Fibroblast of skin of left biceps (primary cell): ENCODE measurements at regions not wholly inside any gene's neighbourhood (a gene's known extent, or its start where the extent isn't known, plus 50 kb on each side); places are given as distances from the start of the nearest gene placed in this dataset.
"Not testable (repeated sequence)": the region's sequence is repeated elsewhere in the genome, so short reads cannot be mapped to it uniquely, and the experiment has no call there.

Experiments
- DNase-seq, 2 experiments: peaks; one replicate each; pipeline ENCODE4 v3.0.0-alpha.2; 2013; ENCODE audit warnings: low read depth in 2 of 2

GRCh38 chr20:28562510-28562898, 2695.0 kb upstream of the DEFB115 start:
- peak in 1 of 2 experiments; percentile 21 for DNase-seq

GRCh38 chr20:28562899-28563521, 2694.5 kb upstream of the DEFB115 start:
- DNase-seq, result peak; percentile 42 to 48

GRCh38 chr20:28564024-28564423, 2693.4 kb upstream of the DEFB115 start:
- DNase-seq, result not testable (repeated sequence)

GRCh38 chr20:28564688-28565463, 2692.6 kb upstream of the DEFB115 start:
- DNase-seq, result not testable (repeated sequence)

- DNase-seq, result not testable (repeated sequence)
Observed at GRCh38 chr20:28575991-28576390, 2681.5 kb upstream of the DEFB115 start.

- not testable (repeated sequence) for DNase-seq
Observed at GRCh38 chr20:28591680-28592079, 2665.8 kb upstream of the DEFB115 start.

GRCh38 chr20:28593383-28593782, 2664.1 kb upstream of the DEFB115 start:
- DNase-seq, result not testable (repeated sequence)

- DNase-seq, result not testable (repeated sequence)
Observed at GRCh38 chr20:28594476-28594875, 2663.0 kb upstream of the DEFB115 start.

GRCh38 chr20:28602006-28602402, 2655.5 kb upstream of the DEFB115 start:
- DNase-seq, result not testable (repeated sequence)

GRCh38 chr20:28602403-28603217, 2654.9 kb upstream of the DEFB115 start:
- peak; percentile 71 to 74 for DNase-seq

GRCh38 chr20:28603218-28603577, 2654.3 kb upstream of the DEFB115 start:
- DNase-seq, result not testable (repeated sequence)

GRCh38 chr20:28616354-28616753, 2641.1 kb upstream of the DEFB115 start:
- no peak for DNase-seq

GRCh38 chr20:28619956-28620651, 2637.4 kb upstream of the DEFB115 start:
- DNase-seq, result not testable (repeated sequence)

GRCh38 chr20:28625112-28625511, 2632.4 kb upstream of the DEFB115 start:
- DNase-seq, result not testable (repeated sequence)

- DNase-seq, result not testable (repeated sequence)
Observed at GRCh38 chr20:28640831-28641230, 2616.6 kb upstream of the DEFB115 start.
